Breast epithelium (tissue), 4 donors: ENCODE measurements at regions not wholly inside any gene's neighbourhood (a gene's known extent, or its start where the extent isn't known, plus 50 kb on each side); places are given as distances from the start of the nearest gene placed in this dataset.
A peak's percentile ranks its signal among the peaks of the same experiment; 100 is the strongest.

Source experiments
- DNase-seq, 2 donors: peaks; one replicate each; pipeline ENCODE4 v3.0.0-alpha.2; 2019; ENCODE audit warnings: low spot score in 2 of 2
- H3K27ac ChIP-seq, 2 donors: fragments of 200-600 bp; sonication (generic) in 1 of 2; one replicate each; pipeline ENCODE4 v1.5.1; 2016 to 2019; ENCODE audit warnings: mild to moderate bottlenecking in 1 of 2
- H3K27me3 ChIP-seq, 2 donors: fragments of 200-600 bp; sonication (generic) in 1 of 2; one replicate each; pipeline versions ENCODE4 v1.5.1 to v1.6.0; 2017 to 2019; ENCODE audit warnings: control low read depth in 1 of 2, mild to moderate bottlenecking in 1 of 2
- H3K36me3 ChIP-seq: fragments of 200-600 bp; one replicate; pipeline ENCODE4 v1.5.1; 2019
- H3K4me1 ChIP-seq, 2 donors: fragments of 200-600 bp; sonication (generic); one replicate each; pipeline ENCODE4 v1.5.1; 2016 to 2019; ENCODE audit warnings: control low read depth in 1 of 2
- H3K4me3 ChIP-seq, 3 donors: fragments of 200-600 bp; sonication (generic); 1 replicate in 2 of 3; 2 replicates in 1 of 3; pipeline ENCODE4 v1.5.1; 2016 to 2019; ENCODE audit warnings: mild to moderate bottlenecking in 3 of 3, moderate library complexity in 2 of 3
- H3K9me3 ChIP-seq, 2 donors: fragments of 200-600 bp; sonication (generic) in 1 of 2; one replicate each; pipeline ENCODE4 v1.5.1; 2016 to 2019; ENCODE audit warnings: control low read depth in 1 of 2
- POLR2A ChIP-seq: fragments of 450-650 bp; IDR thresholded peaks from one replicate; pipeline ENCODE4 v1.6.1; 2016; ENCODE audit warnings: antibody characterized with exemption, mild to moderate bottlenecking, moderate library complexity
- POLR2AphosphoS5 ChIP-seq, 3 donors: sonication (generic); formaldehyde crosslinking; IDR thresholded peaks; one replicate each; pipeline ENCODE4 v1.6.1; 2017; ENCODE audit warnings: antibody characterized with exemption in 3 of 3
- intact Hi-C: fragments of 100-400 bp; cut with DNase I; formaldehyde crosslinking; loops from one replicate; pipeline ENCODE4 v1.15.1; 2023; ENCODE audit warnings: low total_unique reads
- TF ChIP-seq, protein P1 (sequence below), 3 donors: fragments of 450-650 bp; IDR thresholded peaks; one replicate each; pipeline ENCODE4 v1.5.1; 2016 to 2017; ENCODE audit warnings: antibody characterized with exemption in 3 of 3, mild to moderate bottlenecking in 3 of 3, moderate library complexity in 3 of 3

- Histone ChIP-seq H3K9me3 (no peaks in the 10 kb centered on the region), H3K4me1 (no peaks in the 10 kb centered on the region), H3K27ac (no peak overlapping the region), H3K27me3 (no peaks in the 10 kb centered on the region), H3K4me3 (no peak overlapping the region), H3K36me3 (no peaks in the 10 kb centered on the region)
- no peak for DNase-seq
- intact Hi-C loops = no loop called here
- TF ChIP-seq POLR2AphosphoS5 (IDR thresholded peaks at IDR 0.05) (no peak), POLR2A (no peak)
- TF ChIP-seq, protein P1, sequence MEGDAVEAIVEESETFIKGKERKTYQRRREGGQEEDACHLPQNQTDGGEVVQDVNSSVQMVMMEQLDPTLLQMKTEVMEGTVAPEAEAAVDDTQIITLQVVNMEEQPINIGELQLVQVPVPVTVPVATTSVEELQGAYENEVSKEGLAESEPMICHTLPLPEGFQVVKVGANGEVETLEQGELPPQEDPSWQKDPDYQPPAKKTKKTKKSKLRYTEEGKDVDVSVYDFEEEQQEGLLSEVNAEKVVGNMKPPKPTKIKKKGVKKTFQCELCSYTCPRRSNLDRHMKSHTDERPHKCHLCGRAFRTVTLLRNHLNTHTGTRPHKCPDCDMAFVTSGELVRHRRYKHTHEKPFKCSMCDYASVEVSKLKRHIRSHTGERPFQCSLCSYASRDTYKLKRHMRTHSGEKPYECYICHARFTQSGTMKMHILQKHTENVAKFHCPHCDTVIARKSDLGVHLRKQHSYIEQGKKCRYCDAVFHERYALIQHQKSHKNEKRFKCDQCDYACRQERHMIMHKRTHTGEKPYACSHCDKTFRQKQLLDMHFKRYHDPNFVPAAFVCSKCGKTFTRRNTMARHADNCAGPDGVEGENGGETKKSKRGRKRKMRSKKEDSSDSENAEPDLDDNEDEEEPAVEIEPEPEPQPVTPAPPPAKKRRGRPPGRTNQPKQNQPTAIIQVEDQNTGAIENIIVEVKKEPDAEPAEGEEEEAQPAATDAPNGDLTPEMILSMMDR (IDR thresholded peaks at IDR 0.05) = no peak
Measured at GRCh38 chr7:80316811-80317210, 182.2 kb downstream of the GNAI1 start.

GRCh38 chr7:80313716-80314115 is 179.1 kb downstream of the GNAI1 start:
- no peak for DNase-seq
- no peak for TF ChIP-seq POLR2A
- TF ChIP-seq, protein P1 (IDR thresholded peaks at IDR 0.05) = no peak
- TF ChIP-seq POLR2AphosphoS5 (IDR thresholded peaks at IDR 0.05) = no peak
- H3K27ac ChIP-seq = no peak overlapping the region
- H3K36me3 ChIP-seq = no peaks in the 10 kb centered on the region
- no peak overlapping the region for H3K4me3 ChIP-seq
- H3K4me1 ChIP-seq = no peaks in the 10 kb centered on the region
- H3K27me3 ChIP-seq = no peaks in the 10 kb centered on the region
- intact Hi-C loops = no loop called here
- no peaks in the 10 kb centered on the region for H3K9me3 ChIP-seq

DNA sequence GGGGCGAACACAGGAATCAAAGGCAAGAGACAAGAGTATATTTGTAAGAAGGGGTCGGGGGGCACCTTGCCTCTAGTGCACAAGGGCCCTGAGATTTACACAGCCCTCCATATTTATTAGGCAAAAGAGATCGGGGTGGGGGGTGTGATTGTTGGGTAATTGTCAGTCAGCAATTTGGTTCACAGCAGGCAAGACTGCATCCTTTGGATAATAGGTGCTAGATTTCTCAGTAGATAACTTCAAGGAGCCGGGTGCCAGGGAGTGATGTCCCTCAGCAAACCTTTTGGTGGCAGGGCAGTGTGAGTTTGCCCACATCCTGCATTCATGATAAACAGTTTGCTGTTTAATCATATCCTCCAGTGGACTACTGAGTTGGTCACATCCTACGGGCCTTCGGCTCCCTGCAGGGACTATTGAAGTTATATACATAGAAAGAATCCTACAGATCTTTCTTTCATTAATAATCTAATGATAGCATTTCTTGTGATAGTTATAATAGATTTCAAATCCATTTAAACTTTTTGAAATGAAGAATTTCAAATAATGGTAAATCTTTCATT is 178.5 kb downstream of the GNAI1 start:
- intact Hi-C loops = no loop called here
- no peak overlapping the region for H3K4me3 ChIP-seq
- no peak for DNase-seq
- no peaks in the 10 kb centered on the region for H3K9me3 ChIP-seq
- no peaks in the 10 kb centered on the region for H3K27me3 ChIP-seq
- H3K4me1 ChIP-seq = no peaks in the 10 kb centered on the region
- H3K27ac ChIP-seq = no peak overlapping the region
- TF ChIP-seq, protein P1 (IDR thresholded peaks at IDR 0.05) = no peak
- TF ChIP-seq POLR2AphosphoS5 (IDR thresholded peaks at IDR 0.05) (no peak), POLR2A (no peak)
- no peaks in the 10 kb centered on the region for H3K36me3 ChIP-seq

- no peaks in the 10 kb centered on the region for H3K9me3 ChIP-seq
- H3K4me1 ChIP-seq = no peaks in the 10 kb centered on the region
- DNase-seq = peak in 1 of 2 donors; percentile 22
- H3K27me3 ChIP-seq = no peaks in the 10 kb centered on the region
- intact Hi-C loops = no loop called here
- TF ChIP-seq, protein P1 (IDR thresholded peaks at IDR 0.05) = no peak
- TF ChIP-seq POLR2AphosphoS5 (IDR thresholded peaks at IDR 0.05) (no peak), POLR2A (no peak)
- H3K27ac ChIP-seq = no peak overlapping the region
- H3K4me3 ChIP-seq = no peak overlapping the region
- no peaks in the 10 kb centered on the region for H3K36me3 ChIP-seq
Measured at GRCh38 chr7:80312139-80312661, 177.6 kb downstream of the GNAI1 start.

- Histone ChIP-seq H3K4me3 (no peak overlapping the region), H3K27ac (no peak overlapping the region), H3K36me3 (no peaks in the 10 kb centered on the region), H3K4me1 (no peaks in the 10 kb centered on the region), H3K27me3 (no peaks in the 10 kb centered on the region), H3K9me3 (no peaks in the 10 kb centered on the region)
- intact Hi-C loops = no loop called here
- TF ChIP-seq POLR2A (no peak), POLR2AphosphoS5 (IDR thresholded peaks at IDR 0.05) (no peak)
- TF ChIP-seq, protein P1 (IDR thresholded peaks at IDR 0.05) = no peak
- DNase-seq = no peak
Measured at GRCh38 chr7:80311313-80311712, 176.7 kb downstream of the GNAI1 start.
